KMS-11 (cell line): ENCODE measurements at regions not wholly inside any gene's neighbourhood (a gene's known extent, or its start where the extent isn't known, plus 50 kb on each side); places are given as distances from the start of the nearest gene placed in this dataset.

ENCODE experiments used
- H2AFZ ChIP-seq: fragments of 200-600 bp; sonication (generic); 2 replicates; pipeline ENCODE4 v1.6.1; 2016; ENCODE audit warnings: antibody characterized with exemption, mixed run types, low read depth
- H3K27ac ChIP-seq: fragments of 200-600 bp; sonication (generic); 2 replicates; pipeline ENCODE4 v1.6.1; 2016; ENCODE audit warnings: mild to moderate bottlenecking, mixed run types
- H3K27me3 ChIP-seq: fragments of 200-600 bp; sonication (generic); 2 replicates; pipeline ENCODE4 v1.6.1; 2017; ENCODE audit warnings: mild to moderate bottlenecking, low read depth, mixed run types, moderate library complexity; ENCODE audit not compliant: insufficient read depth
- H3K36me3 ChIP-seq: fragments of 200-600 bp; sonication (generic); 2 replicates; pipeline ENCODE4 v1.6.1; 2017; ENCODE audit warnings: mild to moderate bottlenecking, mixed run types; ENCODE audit not compliant: insufficient read depth
- H3K4me1 ChIP-seq: fragments of 200-600 bp; sonication (generic); 2 replicates; pipeline ENCODE4 v1.6.1; 2016; ENCODE audit warnings: mild to moderate bottlenecking, low read depth, mixed run types; ENCODE audit not compliant: poor library complexity, severe bottlenecking
- H3K4me2 ChIP-seq: fragments of 200-600 bp; sonication (generic); 2 replicates; pipeline ENCODE4 v1.7.0; 2016; ENCODE audit warnings: mild to moderate bottlenecking, mixed run types
- H3K4me3 ChIP-seq: fragments of 200-600 bp; sonication (generic); IDR thresholded peaks from 2 replicates; pipeline ENCODE4 v1.6.1; 2017; ENCODE audit warnings: low read depth, low read length, mixed read lengths; ENCODE audit not compliant: insufficient read depth
- H3K79me2 ChIP-seq: fragments of 200-600 bp; sonication (generic); 2 replicates; pipeline ENCODE4 v1.6.1; 2016; ENCODE audit warnings: low read depth, mixed run types; ENCODE audit not compliant: insufficient read depth
- H3K9ac ChIP-seq: fragments of 200-600 bp; sonication (generic); 2 replicates; pipeline ENCODE4 v1.6.1; 2016; ENCODE audit warnings: mild to moderate bottlenecking, mixed run types
- H4K20me1 ChIP-seq: fragments of 200-600 bp; sonication (generic); 2 replicates; pipeline ENCODE4 v1.6.1; 2016; ENCODE audit warnings: mild to moderate bottlenecking, mixed run types; ENCODE audit not compliant: insufficient read depth
- CTCF ChIP-seq: fragments of 200-600 bp; sonication (generic); conservative IDR thresholded peaks from 2 replicates; pipeline ENCODE4 v1.6.1; 2017; ENCODE audit warnings: low read depth, mild to moderate bottlenecking, antibody characterized with exemption, low read length, moderate library complexity, mixed read lengths

- Histone ChIP-seq H3K4me3 (no peak overlapping the region), H2AFZ (no peak overlapping the region), H3K4me2 (no peak overlapping the region), H3K79me2 (no peaks in the 10 kb centered on the region), H3K27ac (no peak overlapping the region), H4K20me1 (no peaks in the 10 kb centered on the region), H3K27me3 (no peaks in the 10 kb centered on the region), H3K9ac (no peak overlapping the region), H3K4me1 (no peaks in the 10 kb centered on the region), H3K36me3 (no peaks in the 10 kb centered on the region)
- no peak for TF ChIP-seq CTCF
Measured at GRCh38 chr15:62299541-62299940, 134.5 kb upstream of the C2CD4B start.

GRCh38 chr15:62301993-62302675 is 137.0 kb upstream of the C2CD4B start:
- Histone ChIP-seq H4K20me1 (no peaks in the 10 kb centered on the region), H3K9ac (no peak overlapping the region), H3K4me3 (no peak overlapping the region), H3K36me3 (no peaks in the 10 kb centered on the region), H2AFZ (no peak overlapping the region), H3K27ac (no peak overlapping the region), H3K4me1 (no peaks in the 10 kb centered on the region), H3K27me3 (no peaks in the 10 kb centered on the region), H3K4me2 (no peak overlapping the region), H3K79me2 (no peaks in the 10 kb centered on the region)
- TF ChIP-seq CTCF: no peak

GRCh38 chr15:62306851-62307504 is 141.9 kb upstream of the C2CD4B start:
- no peak overlapping the region for H3K4me3 ChIP-seq
- no peak overlapping the region for H3K27ac ChIP-seq
- peak; percentile 84 for TF ChIP-seq CTCF
- no peaks in the 10 kb centered on the region for H3K4me1 ChIP-seq
- no peak overlapping the region for H3K9ac ChIP-seq
- no peak overlapping the region for H3K4me2 ChIP-seq
- H3K27me3 ChIP-seq: no peaks in the 10 kb centered on the region
- H4K20me1 ChIP-seq: no peaks in the 10 kb centered on the region
- no peaks in the 10 kb centered on the region for H3K36me3 ChIP-seq
- H2AFZ ChIP-seq: peak overlapping the region; percentile 90; the same call in 1 of the 2 replicates
- no peaks in the 10 kb centered on the region for H3K79me2 ChIP-seq

GRCh38 chr15:62307551-62307950 is 142.5 kb upstream of the C2CD4B start:
- no peak overlapping the region for H3K27ac ChIP-seq
- no peak overlapping the region for H3K4me3 ChIP-seq
- no peaks in the 10 kb centered on the region for H3K27me3 ChIP-seq
- H2AFZ ChIP-seq: no peak overlapping the region
- H4K20me1 ChIP-seq: no peaks in the 10 kb centered on the region
- H3K4me1 ChIP-seq: no peaks in the 10 kb centered on the region
- no peaks in the 10 kb centered on the region for H3K79me2 ChIP-seq
- H3K36me3 ChIP-seq: no peaks in the 10 kb centered on the region
- TF ChIP-seq CTCF: no peak
- no peak overlapping the region for H3K4me2 ChIP-seq
- H3K9ac ChIP-seq: no peak overlapping the region
